GM13977 (cell line): ENCODE measurements at regions not wholly inside any gene's neighbourhood (a gene's known extent, or its start where the extent isn't known, plus 50 kb on each side); places are given as distances from the start of the nearest gene placed in this dataset.

ENCODE experiments used
- DNase-seq: peaks from one replicate; pipeline ENCODE4 v3.0.0; 2012; ENCODE audit warnings: low spot score
- CTCF ChIP-seq: IDR thresholded peaks from 2 replicates; pipeline ENCODE4 v1.5.1; 2012; ENCODE audit warnings: mild to moderate bottlenecking, control low read depth; ENCODE audit not compliant: insufficient read depth; ENCODE audit errors: extremely low read depth, missing control alignments
- in situ Hi-C: fragments of 300-500 bp; cut with MboI; formaldehyde crosslinking; loops from one replicate; pipeline ENCODE4 v1.12.0; 2022; ENCODE audit warnings: low sequenced_read_pairs, low pct_unique_long_range_greater_than_20kb, mixed read lengths, inconsistent platforms; ENCODE audit not compliant: unreplicated experiment

- in situ Hi-C loops, result no loop called here
- DNase-seq, result no peak
- no peak for TF ChIP-seq CTCF
Measured at GRCh38 chr10:59479426-59479825, 117.1 kb upstream of the FAM13C start.

DNA sequence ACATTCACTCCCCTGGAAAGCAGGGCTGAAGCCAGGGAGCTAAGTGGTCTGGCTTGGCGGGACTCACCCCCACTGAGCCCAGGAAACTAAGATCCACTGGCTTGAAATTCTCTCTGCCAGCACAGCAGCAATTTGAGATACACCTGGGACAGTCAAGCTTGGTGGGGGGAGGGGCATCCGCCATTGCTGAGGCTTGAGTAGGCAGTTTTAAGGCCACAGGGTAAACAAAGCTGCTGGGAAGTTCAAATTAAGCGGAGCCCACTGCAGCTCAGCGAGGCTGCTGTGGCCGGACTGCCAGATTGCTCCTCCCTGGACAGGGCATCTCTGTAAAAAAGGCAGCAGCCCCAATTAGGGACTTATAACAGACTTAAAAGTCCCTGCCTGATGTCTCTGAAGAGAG, 108.2 kb upstream of the FAM13C start:
- in situ Hi-C loops, result no loop called here
- no peak for TF ChIP-seq CTCF
- no peak for DNase-seq

- in situ Hi-C loops, result no loop called here
- no peak for TF ChIP-seq CTCF
- no peak for DNase-seq
Measured at GRCh38 chr10:59465088-59465487, 102.7 kb upstream of the FAM13C start.

- TF ChIP-seq CTCF, result no peak
- in situ Hi-C loops, result no loop called here
- DNase-seq, result no peak
Measured at GRCh38 chr10:59464483-59464882, 102.1 kb upstream of the FAM13C start.

- TF ChIP-seq CTCF, result no peak
- no peak for DNase-seq
- in situ Hi-C loops, result no loop called here
Measured at GRCh38 chr10:59463909-59464308, 101.6 kb upstream of the FAM13C start.

DNA sequence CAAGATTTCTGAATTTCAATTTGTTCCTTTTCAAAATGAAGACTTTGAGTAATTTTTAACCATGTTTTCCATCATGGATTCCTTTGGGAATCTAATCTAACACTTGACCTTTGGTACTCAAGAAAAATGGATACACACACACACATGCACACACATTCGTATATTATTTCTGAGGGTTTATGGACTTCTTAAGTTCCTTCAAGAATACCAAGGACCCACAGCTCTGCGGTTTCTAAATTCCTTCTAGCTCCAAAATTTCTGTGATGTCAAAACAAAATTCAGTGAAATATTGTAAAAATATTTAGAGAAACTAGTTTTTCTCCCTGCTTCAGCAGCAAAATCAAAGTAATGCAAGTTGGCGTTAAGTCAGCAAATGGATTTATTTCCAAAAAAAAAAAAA, 98.3 kb upstream of the FAM13C start:
- TF ChIP-seq CTCF, result no peak
- in situ Hi-C loops, result no loop called here
- no peak for DNase-seq

DNA sequence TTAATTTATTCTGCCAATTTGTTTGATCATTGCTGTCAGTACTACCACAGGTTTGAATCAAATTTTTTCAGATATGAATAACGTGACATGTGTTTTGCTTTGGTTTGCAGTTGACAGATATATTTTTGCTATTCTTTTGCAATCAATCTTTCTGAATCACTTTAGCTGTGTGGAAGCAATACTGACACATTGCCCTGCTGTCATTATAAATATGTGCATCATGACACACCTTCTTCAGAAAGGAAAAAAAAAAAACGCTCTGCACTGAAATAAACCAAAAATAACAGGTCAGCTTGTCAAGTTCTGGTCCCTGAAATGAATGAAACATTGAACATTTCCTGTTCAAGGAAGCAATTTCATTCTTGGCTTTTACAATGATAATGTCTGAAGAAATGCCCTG, 93.8 kb upstream of the FAM13C start:
- in situ Hi-C loops, result no loop called here

More for the DNA sequence above, 93.8 kb upstream of the FAM13C start:
- no peak for TF ChIP-seq CTCF
- no peak for DNase-seq
